K562 (cell line): ENCODE measurements at regions not wholly inside any gene's neighbourhood (a gene's known extent, or its start where the extent isn't known, plus 50 kb on each side); places are given as distances from the start of the nearest gene placed in this dataset.

ENCODE experiments used
- ATAC-seq: fragments of 200-7000 bp; cut with Tn5 transposase; 3 replicates; pipeline ENCODE4 v1.9.1; 2020; ENCODE audit warnings: moderate library complexity
- BruUV-seq: library from RNA; stranded (reverse); fragments of 400-500 nt; replicated peaks from 2 replicates; lab custom pipeline; 2021; lab: Mats Ljungman, UMichigan
- CTCF ChIA-PET: fragments of 300-600 bp; formaldehyde crosslinking; extraction: SDS; loops from one replicate; lab custom pipeline; 2021; ENCODE audit warnings: low intra/inter-chr PET ratio; lab: Yijun Ruan, JAX
- POLR2A ChIA-PET: fragments of 300-600, 350-650 bp; sonication (Branson Sonifier 250); formaldehyde crosslinking; extraction: SDS; loops from one replicate; lab custom pipeline; 2021; ENCODE audit warnings: antibody characterized with exemption, inconsistent platforms; lab: Yijun Ruan, JAX
- DNase-seq, 4 experiments: peaks; one replicate each; pipeline versions ENCODE4 v3.0.0 to v3.0.0-alpha.2; 2011 to 2018; ENCODE audit warnings: low spot score in 3 of 4, mixed read lengths in 3 of 4; ENCODE audit errors: extremely low read depth in 1 of 4
- FAIRE-seq: peaks from 2 replicates; lab custom pipeline; 2011; peaks lifted over from hg19 to GRCh38; lab: Jason Lieb, UNC
- H2AFZ ChIP-seq: 2 replicates; pipeline ENCODE4 v1.6.0; 2011; ENCODE audit warnings: low read depth, low read length, control low read depth, inconsistent platforms
- H3K27ac ChIP-seq: fragments of 200-600 bp; 3 replicates; pipeline ENCODE4 v1.8.0; 2011; ENCODE audit warnings: low read depth, mild to moderate bottlenecking, control low read depth, inconsistent platforms, low read length, moderate library complexity, mixed read lengths; ENCODE audit errors: extremely low read depth
- H3K27me3 ChIP-seq, 2 experiments: fragments of 300-600 bp in 1 of 2; 2 replicates in 1 of 2; 3 replicates in 1 of 2; pipeline versions ENCODE4 v1.6.0 to v1.8.0; 2011; ENCODE audit warnings: inconsistent platforms in 2 of 2, low read length in 2 of 2, mild to moderate bottlenecking in 1 of 2, mixed read lengths in 1 of 2, moderate library complexity in 1 of 2; ENCODE audit not compliant: control insufficient read depth in 2 of 2, insufficient read depth in 2 of 2
- H3K36me3 ChIP-seq: fragments of 300-600 bp; 3 replicates; pipeline ENCODE4 v1.8.0; 2011; ENCODE audit warnings: mild to moderate bottlenecking, low read length, inconsistent platforms; ENCODE audit not compliant: control insufficient read depth, insufficient read depth
- H3K4me1 ChIP-seq, 2 experiments: fragments of 200-600 bp in 1 of 2; replicated peaks in 1 of 2; 2 replicates in 1 of 2; 3 replicates in 1 of 2; pipeline versions ENCODE4 v1.5.1 to v1.8.0; 2011; ENCODE audit warnings: inconsistent platforms in 2 of 2, low read length in 2 of 2, mild to moderate bottlenecking in 1 of 2, mixed read lengths in 1 of 2, moderate library complexity in 1 of 2; ENCODE audit not compliant: control insufficient read depth in 2 of 2, insufficient read depth in 2 of 2
- H3K4me2 ChIP-seq: 2 replicates; pipeline ENCODE4 v1.6.1; 2011; ENCODE audit warnings: low read length, control low read depth, inconsistent platforms, mixed read lengths; ENCODE audit not compliant: insufficient read depth
- H3K4me3 ChIP-seq: fragments of 200-600 bp; sonication (generic), shearing (Covaris generic); 2 replicates; pipeline ENCODE4 v1.5.1; 2016; ENCODE audit warnings: control low read depth, inconsistent platforms
- H3K79me2 ChIP-seq: fragments of 200-600 bp; 3 replicates; pipeline ENCODE4 v1.8.0; 2011; ENCODE audit warnings: low read length, inconsistent platforms; ENCODE audit not compliant: control insufficient read depth, insufficient read depth
- H3K9ac ChIP-seq, 2 experiments: 2 replicates each; pipeline versions ENCODE4 v1.6.0 to v1.6.1; 2011; ENCODE audit warnings: low read depth in 2 of 2, low read length in 2 of 2, control low read depth in 1 of 2, inconsistent platforms in 1 of 2, mild to moderate bottlenecking in 1 of 2, mixed read lengths in 1 of 2; ENCODE audit not compliant: insufficient read depth in 1 of 2
- H3K9me1 ChIP-seq: one replicate; pipeline ENCODE4 v1.6.0; 2011; ENCODE audit warnings: inconsistent platforms, mild to moderate bottlenecking, low read length, moderate library complexity; ENCODE audit not compliant: control insufficient read depth, insufficient read depth
- H3K9me3 ChIP-seq: replicated peaks from 2 replicates; pipeline ENCODE4 v1.5.1; 2011; ENCODE audit warnings: low read depth, low read length, inconsistent platforms; ENCODE audit not compliant: control insufficient read depth, insufficient read depth
- H4K20me1 ChIP-seq: replicated peaks from 2 replicates; pipeline ENCODE4 v1.6.1; 2011; ENCODE audit warnings: low read length, inconsistent platforms, mixed read lengths; ENCODE audit not compliant: control insufficient read depth, insufficient read depth
- HNRNPH1 ChIP-seq: fragments of 200-400 bp; formaldehyde crosslinking; optimal IDR thresholded peaks from 2 replicates; pipeline ENCODE3; 2017; ENCODE audit warnings: low read depth, mild to moderate bottlenecking, low read length, moderate library complexity
- ZNF707 ChIP-seq: fragments of 250-450 bp; sonication (Bioruptor Pico); conservative IDR thresholded peaks from 2 replicates; pipeline ENCODE4 v1.8.0; 2022; ENCODE audit warnings: inconsistent platforms, mild to moderate bottlenecking, moderate library complexity
- WGBS: fragments of 100-300 bp; shearing (Covaris generic); methylation state at CpG from one replicate; pipeline ENCODE4 v1.1.6; 2016; ENCODE audit warnings: low coverage, mixed read lengths; ENCODE audit not compliant: insufficient coverage; ENCODE audit errors: missing lambda C conversion rate; 5-methylcytosine and 5-hydroxymethylcytosine counted together
- in situ Hi-C: fragments of 300-500 bp; cut with MboI; formaldehyde crosslinking; loops from 4 replicates; pipeline ENCODE4 v1.15.0; 2018; ENCODE audit warnings: inconsistent platforms, mixed read lengths
- intact Hi-C: fragments of 100-400 bp; cut with micrococcal nuclease; formaldehyde crosslinking; loops from 2 replicates; pipeline ENCODE4 v1.14.2; 2022
- TF ChIP-seq, protein P1 (sequence below): fragments of 250-450 bp; sonication (Bioruptor Pico); IDR thresholded peaks from 2 replicates; pipeline ENCODE4 v1.5.1; 2021; ENCODE audit warnings: mild to moderate bottlenecking
- TF ChIP-seq, protein P2 (sequence below): IDR thresholded peaks from 2 replicates; pipeline ENCODE4 v1.6.1; 2016; ENCODE audit warnings: missing genetic modification characterization, missing compliant biosample characterization
- TF ChIP-seq, protein P3 (sequence below), 2 experiments: fragments of 450-650 bp in 1 of 2; IDR thresholded peaks; 2 replicates each; pipeline ENCODE4 v1.6.1; 2011 to 2017; ENCODE audit warnings: low read depth in 2 of 2, antibody characterized with exemption in 1 of 2, borderline replicate concordance in 1 of 2, low read length in 1 of 2, mild to moderate bottlenecking in 1 of 2, mixed read lengths in 1 of 2; ENCODE audit not compliant: control insufficient read depth in 1 of 2

GRCh38 chr13:79003989-79004898, 345.3 kb upstream of the OBI1 start:
- Histone ChIP-seq H4K20me1 (no peaks in the 10 kb centered on the region), H3K36me3 (no peaks in the 10 kb centered on the region), H3K27me3 (no peaks in the 10 kb centered on the region), H3K4me2 (no peak overlapping the region)
- no TSS peak for BruUV-seq
- CTCF ChIA-PET, result no interaction called here
- intact Hi-C loops, result no loop called here
- FAIRE-seq, result no peak
- TF ChIP-seq, protein P1, sequence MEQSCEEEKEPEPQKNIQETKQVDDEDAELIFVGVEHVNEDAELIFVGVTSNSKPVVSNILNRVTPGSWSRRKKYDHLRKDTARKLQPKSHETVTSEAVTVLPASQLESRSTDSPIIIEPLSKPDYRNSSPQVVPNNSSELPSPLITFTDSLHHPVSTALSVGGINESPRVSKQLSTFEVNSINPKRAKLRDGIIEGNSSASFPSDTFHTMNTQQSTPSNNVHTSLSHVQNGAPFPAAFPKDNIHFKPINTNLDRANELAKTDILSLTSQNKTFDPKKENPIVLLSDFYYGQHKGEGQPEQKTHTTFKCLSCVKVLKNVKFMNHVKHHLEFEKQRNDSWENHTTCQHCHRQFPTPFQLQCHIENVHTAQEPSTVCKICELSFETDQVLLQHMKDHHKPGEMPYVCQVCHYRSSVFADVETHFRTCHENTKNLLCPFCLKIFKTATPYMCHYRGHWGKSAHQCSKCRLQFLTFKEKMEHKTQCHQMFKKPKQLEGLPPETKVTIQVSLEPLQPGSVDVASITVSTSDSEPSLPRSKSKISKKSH (CRISPR knock-in tag), result no peak
- TF ChIP-seq, protein P2, sequence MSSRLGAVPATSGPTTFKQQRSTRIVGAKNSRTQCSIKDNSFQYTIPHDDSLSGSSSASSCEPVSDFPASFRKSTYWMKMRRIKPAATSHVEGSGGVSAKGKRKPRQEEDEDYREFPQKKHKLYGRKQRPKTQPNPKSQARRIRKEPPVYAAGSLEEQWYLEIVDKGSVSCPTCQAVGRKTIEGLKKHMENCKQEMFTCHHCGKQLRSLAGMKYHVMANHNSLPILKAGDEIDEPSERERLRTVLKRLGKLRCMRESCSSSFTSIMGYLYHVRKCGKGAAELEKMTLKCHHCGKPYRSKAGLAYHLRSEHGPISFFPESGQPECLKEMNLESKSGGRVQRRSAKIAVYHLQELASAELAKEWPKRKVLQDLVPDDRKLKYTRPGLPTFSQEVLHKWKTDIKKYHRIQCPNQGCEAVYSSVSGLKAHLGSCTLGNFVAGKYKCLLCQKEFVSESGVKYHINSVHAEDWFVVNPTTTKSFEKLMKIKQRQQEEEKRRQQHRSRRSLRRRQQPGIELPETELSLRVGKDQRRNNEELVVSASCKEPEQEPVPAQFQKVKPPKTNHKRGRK (tag), result no peak
- TF ChIP-seq ZNF707, result no peak
- TF ChIP-seq HNRNPH1, result no peak
- TF ChIP-seq, protein P3, sequence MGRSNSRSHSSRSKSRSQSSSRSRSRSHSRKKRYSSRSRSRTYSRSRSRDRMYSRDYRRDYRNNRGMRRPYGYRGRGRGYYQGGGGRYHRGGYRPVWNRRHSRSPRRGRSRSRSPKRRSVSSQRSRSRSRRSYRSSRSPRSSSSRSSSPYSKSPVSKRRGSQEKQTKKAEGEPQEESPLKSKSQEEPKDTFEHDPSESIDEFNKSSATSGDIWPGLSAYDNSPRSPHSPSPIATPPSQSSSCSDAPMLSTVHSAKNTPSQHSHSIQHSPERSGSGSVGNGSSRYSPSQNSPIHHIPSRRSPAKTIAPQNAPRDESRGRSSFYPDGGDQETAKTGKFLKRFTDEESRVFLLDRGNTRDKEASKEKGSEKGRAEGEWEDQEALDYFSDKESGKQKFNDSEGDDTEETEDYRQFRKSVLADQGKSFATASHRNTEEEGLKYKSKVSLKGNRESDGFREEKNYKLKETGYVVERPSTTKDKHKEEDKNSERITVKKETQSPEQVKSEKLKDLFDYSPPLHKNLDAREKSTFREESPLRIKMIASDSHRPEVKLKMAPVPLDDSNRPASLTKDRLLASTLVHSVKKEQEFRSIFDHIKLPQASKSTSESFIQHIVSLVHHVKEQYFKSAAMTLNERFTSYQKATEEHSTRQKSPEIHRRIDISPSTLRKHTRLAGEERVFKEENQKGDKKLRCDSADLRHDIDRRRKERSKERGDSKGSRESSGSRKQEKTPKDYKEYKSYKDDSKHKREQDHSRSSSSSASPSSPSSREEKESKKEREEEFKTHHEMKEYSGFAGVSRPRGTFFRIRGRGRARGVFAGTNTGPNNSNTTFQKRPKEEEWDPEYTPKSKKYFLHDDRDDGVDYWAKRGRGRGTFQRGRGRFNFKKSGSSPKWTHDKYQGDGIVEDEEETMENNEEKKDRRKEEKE (IDR thresholded peaks at IDR 0.05; ENCODE audit: borderline replicate concordance in 1 of 2, control insufficient read depth in 1 of 2, low read depth in 2 of 2, low read length in 1 of 2), result no peak
- TF ChIP-seq, all 486 proteins: peak for 0
- H3K79me2 ChIP-seq, result no peaks in the 10 kb centered on the region
- no peak overlapping the region for H3K27ac ChIP-seq
- ATAC-seq (no peak), DNase-seq (no peak)
- no peaks in the 10 kb centered on the region for H3K4me1 ChIP-seq
- in situ Hi-C loops, result no loop called here
- POLR2A ChIA-PET, result no interaction called here
- H3K9me3 ChIP-seq, result no peaks in the 10 kb centered on the region
- H3K9me1 ChIP-seq, result no peaks in the 10 kb centered on the region
- H3K9ac ChIP-seq, result no peak overlapping the region
- WGBS, result 0% methylated on average over 6 of the region's 7 CpGs
- no peak overlapping the region for H2AFZ ChIP-seq
- no peak overlapping the region for H3K4me3 ChIP-seq
